GM12892 (cell line): ENCODE measurements at regions not wholly inside any gene's neighbourhood (a gene's known extent, or its start where the extent isn't known, plus 50 kb on each side); places are given as distances from the start of the nearest gene placed in this dataset.

Source experiments
- DNase-seq: peaks from one replicate; pipeline ENCODE4 v3.0.0; 2011; ENCODE audit not compliant: insufficient read length
- FAIRE-seq: peaks from 2 replicates; lab custom pipeline; 2011; peaks lifted over from hg19 to GRCh38; lab: Jason Lieb, UNC
- POLR2A ChIP-seq: IDR thresholded peaks from 2 replicates; pipeline ENCODE4 v1.6.1; 2011; ENCODE audit warnings: low read depth, low read length, control low read depth
- POLR2AphosphoS5 ChIP-seq: IDR thresholded peaks from 2 replicates; pipeline ENCODE4 v1.6.1; 2011; ENCODE audit warnings: low read depth, low read length, control low read depth
- TAF1 ChIP-seq: IDR thresholded peaks from 2 replicates; pipeline ENCODE4 v1.6.1; 2011; ENCODE audit warnings: low read depth, mild to moderate bottlenecking, control low read depth, low read length, borderline replicate concordance

GRCh38 chr2:2861666-2862240, 515.9 kb downstream of the EIPR1 start:
- TF ChIP-seq TAF1: no peak
- no peak for TF ChIP-seq POLR2AphosphoS5
- TF ChIP-seq POLR2A: no peak
- FAIRE-seq: no peak
- DNase-seq: no peak

DNA sequence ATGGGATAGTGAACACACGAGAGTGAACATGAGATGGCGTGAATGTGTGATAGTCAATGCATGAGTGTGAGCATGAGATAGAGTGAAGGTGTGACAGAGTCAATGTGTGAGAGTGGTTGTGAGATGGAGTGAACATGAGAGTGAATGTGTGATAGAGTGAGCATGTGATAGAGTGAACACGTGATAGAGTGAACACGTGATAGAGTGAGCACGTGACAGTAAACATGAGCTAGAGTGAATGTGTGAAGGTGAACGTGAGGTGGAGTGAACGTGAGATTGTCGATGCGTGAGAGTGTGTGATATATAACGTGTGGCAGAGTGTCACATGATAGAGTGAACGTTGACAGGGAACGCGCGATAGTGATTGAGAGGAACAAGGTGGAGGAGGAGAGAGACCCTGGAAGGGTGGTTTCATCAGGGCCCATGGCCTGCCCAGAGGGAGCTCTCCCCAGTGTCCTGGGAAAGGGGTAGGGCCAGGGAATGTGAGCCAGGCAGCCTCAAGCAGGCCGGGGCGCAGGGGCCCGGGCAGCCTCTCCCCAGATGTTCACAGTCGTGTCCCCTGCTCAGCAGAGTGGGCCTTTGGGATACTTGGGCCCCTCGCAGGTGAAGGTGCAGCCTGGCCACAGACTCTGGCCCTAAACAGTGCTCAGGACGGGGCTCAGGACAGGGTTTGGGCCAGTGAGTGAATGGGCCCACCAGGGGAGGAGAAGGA, 516.9 kb downstream of the EIPR1 start:
- no peak for FAIRE-seq
- TF ChIP-seq TAF1 (no peak), POLR2A (no peak), POLR2AphosphoS5 (no peak)
- DNase-seq: no peak

DNA sequence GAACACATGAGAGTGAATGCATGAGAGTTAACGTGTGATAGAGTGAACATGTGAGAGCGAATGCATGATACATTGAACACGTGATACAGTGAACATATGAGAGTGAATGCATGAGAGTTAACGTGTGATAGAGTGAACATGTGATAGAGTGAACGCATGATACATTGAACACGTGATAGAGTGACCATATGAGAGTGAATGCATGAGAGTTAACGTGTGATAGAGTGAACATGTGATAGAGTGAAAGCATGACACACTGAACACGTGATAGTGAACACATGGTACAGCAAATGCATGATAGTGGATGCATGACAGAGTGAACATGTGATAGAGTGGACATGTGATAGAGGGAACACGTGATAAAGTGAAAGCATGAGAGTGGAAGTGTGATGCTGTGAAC, 517.9 kb downstream of the EIPR1 start:
- FAIRE-seq: no peak
- TF ChIP-seq POLR2AphosphoS5: no peak
- no peak for TF ChIP-seq POLR2A
- TF ChIP-seq TAF1: no peak
- DNase-seq: no peak

DNA sequence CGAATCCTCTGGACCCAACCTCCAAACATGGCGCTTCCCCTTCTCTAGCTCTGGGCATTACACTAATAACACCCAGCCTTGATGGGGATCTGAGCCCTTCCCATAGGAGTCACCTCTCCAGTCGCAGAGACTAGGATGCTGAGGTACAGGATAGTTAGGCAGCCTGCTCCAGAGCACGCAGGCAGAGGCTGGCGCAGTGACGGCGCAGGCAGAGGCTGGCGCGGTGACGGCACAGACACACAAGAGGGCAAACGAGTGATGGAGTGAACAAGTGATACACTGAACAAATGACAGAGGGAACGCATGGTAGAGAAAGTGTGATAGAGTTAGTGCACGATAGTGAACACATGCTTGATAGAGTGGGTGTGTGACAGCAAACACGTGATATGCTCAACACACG, 518.5 kb downstream of the EIPR1 start:
- DNase-seq: no peak
- TF ChIP-seq POLR2A (no peak), TAF1 (no peak), POLR2AphosphoS5 (no peak)
- no peak for FAIRE-seq

DNA sequence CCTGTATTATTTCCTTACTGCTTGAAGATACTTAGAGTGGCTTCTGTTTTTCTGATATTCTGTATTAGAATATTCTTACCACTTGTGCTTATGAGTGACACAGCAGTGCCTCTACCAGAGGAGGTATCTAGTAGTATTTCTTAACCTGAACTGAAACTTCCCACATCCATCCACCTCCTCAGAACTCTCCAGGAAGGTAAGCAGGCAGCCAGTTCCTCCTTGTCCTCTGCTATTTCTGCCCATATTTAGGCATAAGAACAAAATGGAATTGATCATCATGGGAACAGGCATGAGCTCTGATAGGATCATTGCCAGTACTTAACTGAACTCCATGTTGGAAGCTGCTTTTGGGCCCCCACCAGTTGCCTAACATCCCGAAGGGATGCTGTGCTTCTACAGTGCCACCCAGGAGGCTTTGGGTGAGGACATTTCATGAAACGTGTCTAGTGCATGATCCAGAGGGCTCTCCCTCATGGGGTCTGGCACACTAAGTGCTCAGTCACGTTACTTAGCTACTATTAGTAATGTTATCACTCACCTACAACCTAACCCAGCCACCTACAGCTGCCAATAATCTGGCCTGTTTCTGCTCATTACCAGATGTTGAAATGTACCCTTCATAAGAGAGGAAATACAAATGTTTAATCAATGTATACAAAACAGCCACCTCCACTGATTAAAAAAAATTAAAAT, 520.7 kb downstream of the EIPR1 start:
- FAIRE-seq: no peak
- no peak for DNase-seq
- TF ChIP-seq TAF1: no peak
- TF ChIP-seq POLR2A: no peak
- TF ChIP-seq POLR2AphosphoS5: no peak

GRCh38 chr2:2855297-2855696, 522.3 kb downstream of the EIPR1 start:
- TF ChIP-seq TAF1 (no peak), POLR2AphosphoS5 (no peak), POLR2A (no peak)
- DNase-seq (no peak), FAIRE-seq (no peak)

DNA sequence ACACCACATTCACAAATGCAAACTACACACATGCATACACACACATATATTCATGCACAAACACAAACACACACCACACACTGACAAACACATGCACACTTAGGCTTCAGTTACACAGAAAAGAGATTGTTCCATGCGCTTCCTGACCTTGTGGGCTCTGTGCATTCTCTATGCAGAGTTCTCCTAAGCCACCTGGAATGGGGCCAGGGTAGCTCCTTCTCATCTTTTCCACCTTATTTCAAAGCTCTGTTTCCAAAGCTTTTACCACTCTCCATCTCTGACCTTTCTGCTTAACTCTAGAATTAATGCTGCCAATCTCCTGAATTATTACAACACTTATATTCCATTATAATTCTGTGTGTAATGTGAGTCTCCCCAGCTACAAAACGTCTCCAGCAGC, 522.3 kb upstream of the MYT1L start:
- TF ChIP-seq TAF1 (no peak), POLR2AphosphoS5 (no peak), POLR2A (no peak)
- FAIRE-seq (no peak), DNase-seq (no peak)

GRCh38 chr2:2851806-2852777, 521.0 kb upstream of the MYT1L start:
- TF ChIP-seq TAF1 (no peak), POLR2AphosphoS5 (no peak), POLR2A (no peak)
- DNase-seq: no peak
- peak; percentile 60 for FAIRE-seq

- TF ChIP-seq POLR2A (no peak), POLR2AphosphoS5 (no peak), TAF1 (no peak)
- DNase-seq (no peak), FAIRE-seq (no peak)
Observed at GRCh38 chr2:2851316-2851715, 520.2 kb upstream of the MYT1L start.

DNA sequence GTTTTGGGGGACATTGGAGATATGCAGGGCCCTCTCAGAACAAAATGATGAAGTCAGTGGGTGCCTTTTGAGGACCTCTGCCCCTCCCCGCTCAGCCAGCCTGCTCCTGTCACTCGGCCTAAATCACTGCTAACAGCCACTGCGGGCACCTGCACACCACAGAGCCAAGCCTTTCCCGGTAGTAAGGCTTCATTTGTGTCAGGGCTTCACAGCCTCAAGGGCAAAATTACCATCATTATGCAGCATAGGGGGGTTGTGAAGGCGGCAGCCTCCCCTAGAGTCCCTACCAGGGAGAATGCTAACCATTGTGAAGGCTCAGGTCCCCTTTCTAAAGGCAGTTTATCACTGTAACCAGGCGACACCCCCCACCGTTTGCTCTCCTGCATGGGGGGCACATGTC, 519.8 kb upstream of the MYT1L start:
- TF ChIP-seq POLR2A (no peak), POLR2AphosphoS5 (no peak), TAF1 (no peak)

DNA sequence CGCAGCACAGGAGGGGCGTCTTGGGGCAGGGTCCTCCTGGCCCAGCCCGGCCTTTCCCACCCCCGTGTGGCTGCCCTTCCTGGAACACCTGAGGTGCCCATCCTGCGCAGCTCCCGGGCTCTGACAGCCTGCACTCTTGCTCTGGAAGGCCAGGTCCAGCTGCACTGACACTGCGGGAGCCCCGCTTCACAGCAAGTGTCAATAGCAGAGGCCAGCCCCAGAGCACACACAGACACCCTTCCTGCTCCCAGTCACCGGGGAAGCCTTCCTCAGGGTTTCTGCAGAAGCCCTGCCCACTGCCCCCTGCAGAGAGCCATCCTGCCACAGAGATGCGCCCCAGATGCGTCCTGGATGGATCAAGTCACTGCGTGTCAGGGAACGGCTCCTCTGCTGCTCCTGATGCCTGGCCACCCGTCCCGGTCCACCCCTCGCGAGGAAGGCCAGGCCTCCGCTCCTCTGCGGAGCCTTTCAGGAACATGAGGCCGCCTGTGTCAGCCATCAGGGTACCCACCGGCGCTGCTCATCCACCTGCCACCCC, 519.2 kb upstream of the MYT1L start:
- FAIRE-seq: no peak
- no peak for TF ChIP-seq POLR2A
- TF ChIP-seq TAF1: no peak
- TF ChIP-seq POLR2AphosphoS5: no peak
- DNase-seq: no peak

More for the DNA sequence above, 519.8 kb upstream of the MYT1L start:
- no peak for DNase-seq
- FAIRE-seq: no peak
